ENCODE measurements at regions not wholly inside any gene's neighbourhood (a gene's known extent, or its start where the extent isn't known, plus 50 kb on each side); places are given as distances from the start of the nearest gene placed in this dataset.

DNA sequence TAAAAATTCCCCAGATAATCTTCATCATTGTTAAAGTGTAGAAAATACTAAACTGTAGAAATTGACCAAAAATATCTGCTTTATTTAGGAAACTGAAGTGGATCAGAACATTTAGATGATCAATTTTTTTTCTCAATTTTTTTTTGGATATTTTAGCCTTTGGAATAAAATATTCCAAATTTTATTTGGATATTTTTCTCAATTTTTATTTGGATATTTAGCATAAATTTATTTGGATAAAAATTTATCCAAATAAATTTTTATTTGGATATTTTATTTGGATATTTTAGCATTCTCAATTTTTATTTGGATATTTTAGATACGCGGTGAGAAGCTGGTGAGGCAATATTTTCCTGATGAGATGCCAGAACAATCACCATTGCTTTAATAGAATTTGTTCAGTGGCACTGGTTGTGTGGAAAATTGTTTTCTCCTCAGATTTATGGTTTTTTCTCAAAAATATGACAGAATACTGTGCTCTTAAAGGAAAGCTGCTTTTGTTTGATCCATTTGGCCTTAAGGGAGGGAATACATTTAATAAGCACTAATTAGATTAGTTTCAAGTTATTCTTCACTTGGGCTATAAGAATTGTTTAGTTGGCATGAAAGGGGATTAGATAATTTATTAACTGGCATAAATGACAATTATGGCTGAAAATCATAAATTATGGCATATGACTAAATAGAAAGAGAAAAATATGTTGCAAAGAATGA, 470.1 kb downstream of the MFSD1 start:
- TF ChIP-seq PPARA (CRISPR knock-in tag; IDR thresholded peaks at IDR 0.05; ENCODE audit: borderline replicate concordance) = no peak
- TF ChIP-seq ISL1 (CRISPR knock-in tag; IDR thresholded peaks at IDR 0.05) = peak; percentile 69
- TF ChIP-seq BACH2 (CRISPR knock-in tag; IDR thresholded peaks at IDR 0.05; ENCODE audit: borderline replicate concordance) = no peak
- no peak for ATAC-seq

GRCh38 chr3:159273070-159273469, 471.2 kb downstream of the MFSD1 start:
- TF ChIP-seq TCF4 (CRISPR knock-in tag; IDR thresholded peaks at IDR 0.05; ENCODE audit: borderline replicate concordance) = peak; percentile 21; the same call in 1 of the 2 replicates
- no peak for TF ChIP-seq ISL1 (CRISPR knock-in tag; IDR thresholded peaks at IDR 0.05)
- ATAC-seq = no peak

DNA sequence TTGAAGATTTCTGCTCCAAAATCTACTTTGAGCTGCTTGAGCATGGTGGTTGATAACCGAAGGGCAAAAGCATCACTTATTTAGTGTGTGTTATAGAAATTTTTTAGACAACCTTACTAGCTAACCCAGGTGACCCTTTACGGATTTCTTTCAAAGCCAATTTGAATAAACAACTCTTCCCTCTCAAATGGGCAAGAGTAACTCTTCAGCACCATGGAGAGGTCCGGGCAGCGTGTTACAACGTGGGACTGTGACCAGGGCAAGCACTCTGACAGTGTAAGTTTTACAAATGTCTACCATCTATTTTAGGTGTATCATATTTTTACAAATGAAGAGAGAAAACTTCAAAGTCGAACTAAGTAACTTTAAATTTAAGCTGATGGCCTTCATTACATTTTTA, 471.8 kb downstream of the MFSD1 start:
- no peak for TF ChIP-seq ZNF8 (CRISPR knock-in tag; IDR thresholded peaks at IDR 0.05)
- TF ChIP-seq, protein P1, sequence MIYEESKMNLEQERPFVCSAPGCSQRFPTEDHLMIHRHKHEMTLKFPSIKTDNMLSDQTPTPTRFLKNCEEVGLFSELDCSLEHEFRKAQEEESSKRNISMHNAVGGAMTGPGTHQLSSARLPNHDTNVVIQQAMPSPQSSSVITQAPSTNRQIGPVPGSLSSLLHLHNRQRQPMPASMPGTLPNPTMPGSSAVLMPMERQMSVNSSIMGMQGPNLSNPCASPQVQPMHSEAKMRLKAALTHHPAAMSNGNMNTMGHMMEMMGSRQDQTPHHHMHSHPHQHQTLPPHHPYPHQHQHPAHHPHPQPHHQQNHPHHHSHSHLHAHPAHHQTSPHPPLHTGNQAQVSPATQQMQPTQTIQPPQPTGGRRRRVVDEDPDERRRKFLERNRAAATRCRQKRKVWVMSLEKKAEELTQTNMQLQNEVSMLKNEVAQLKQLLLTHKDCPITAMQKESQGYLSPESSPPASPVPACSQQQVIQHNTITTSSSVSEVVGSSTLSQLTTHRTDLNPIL (CRISPR knock-in tag; IDR thresholded peaks at IDR 0.05; ENCODE audit: low read depth) = no peak
- TF ChIP-seq, protein P2, sequence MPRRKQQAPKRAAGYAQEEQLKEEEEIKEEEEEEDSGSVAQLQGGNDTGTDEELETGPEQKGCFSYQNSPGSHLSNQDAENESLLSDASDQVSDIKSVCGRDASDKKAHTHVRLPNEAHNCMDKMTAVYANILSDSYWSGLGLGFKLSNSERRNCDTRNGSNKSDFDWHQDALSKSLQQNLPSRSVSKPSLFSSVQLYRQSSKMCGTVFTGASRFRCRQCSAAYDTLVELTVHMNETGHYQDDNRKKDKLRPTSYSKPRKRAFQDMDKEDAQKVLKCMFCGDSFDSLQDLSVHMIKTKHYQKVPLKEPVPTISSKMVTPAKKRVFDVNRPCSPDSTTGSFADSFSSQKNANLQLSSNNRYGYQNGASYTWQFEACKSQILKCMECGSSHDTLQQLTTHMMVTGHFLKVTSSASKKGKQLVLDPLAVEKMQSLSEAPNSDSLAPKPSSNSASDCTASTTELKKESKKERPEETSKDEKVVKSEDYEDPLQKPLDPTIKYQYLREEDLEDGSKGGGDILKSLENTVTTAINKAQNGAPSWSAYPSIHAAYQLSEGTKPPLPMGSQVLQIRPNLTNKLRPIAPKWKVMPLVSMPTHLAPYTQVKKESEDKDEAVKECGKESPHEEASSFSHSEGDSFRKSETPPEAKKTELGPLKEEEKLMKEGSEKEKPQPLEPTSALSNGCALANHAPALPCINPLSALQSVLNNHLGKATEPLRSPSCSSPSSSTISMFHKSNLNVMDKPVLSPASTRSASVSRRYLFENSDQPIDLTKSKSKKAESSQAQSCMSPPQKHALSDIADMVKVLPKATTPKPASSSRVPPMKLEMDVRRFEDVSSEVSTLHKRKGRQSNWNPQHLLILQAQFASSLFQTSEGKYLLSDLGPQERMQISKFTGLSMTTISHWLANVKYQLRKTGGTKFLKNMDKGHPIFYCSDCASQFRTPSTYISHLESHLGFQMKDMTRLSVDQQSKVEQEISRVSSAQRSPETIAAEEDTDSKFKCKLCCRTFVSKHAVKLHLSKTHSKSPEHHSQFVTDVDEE (CRISPR knock-in tag; IDR thresholded peaks at IDR 0.05) = 0 out of 2 replicates have a peak, but pooled peaks have one; percentile 37
- peak; percentile 65; the same call in 1 of the 2 replicates for TF ChIP-seq CSDC2 (CRISPR knock-in tag; IDR thresholded peaks at IDR 0.05)
- 0 out of 3 replicates have a peak, but pooled peaks have one; percentile 43 for ATAC-seq

- TF ChIP-seq PPARA (CRISPR knock-in tag; IDR thresholded peaks at IDR 0.05; ENCODE audit: borderline replicate concordance) (no peak), CSDC2 (CRISPR knock-in tag; IDR thresholded peaks at IDR 0.05) (no peak), TCF4 (CRISPR knock-in tag; IDR thresholded peaks at IDR 0.05; ENCODE audit: borderline replicate concordance) (no peak), ZFP3 (CRISPR knock-in tag; IDR thresholded peaks at IDR 0.05) (no peak), ARNTL (CRISPR knock-in tag; IDR thresholded peaks at IDR 0.05; ENCODE audit: borderline replicate concordance, low read depth) (no peak), RARB (CRISPR knock-in tag; IDR thresholded peaks at IDR 0.05) (no peak), ZC3H10 (CRISPR knock-in tag; IDR thresholded peaks at IDR 0.05) (no peak), ZNF8 (CRISPR knock-in tag; IDR thresholded peaks at IDR 0.05) (no peak), TOX (CRISPR knock-in tag; IDR thresholded peaks at IDR 0.05; ENCODE audit: borderline replicate concordance) (no peak), OSR1 (CRISPR knock-in tag; IDR thresholded peaks at IDR 0.05) (no peak), ZFP30 (CRISPR knock-in tag; IDR thresholded peaks at IDR 0.05) (no peak), ISL1 (CRISPR knock-in tag; IDR thresholded peaks at IDR 0.05) (no peak), SNAI2 (CRISPR knock-in tag; IDR thresholded peaks at IDR 0.05) (no peak), ZNF70 (CRISPR knock-in tag; IDR thresholded peaks at IDR 0.05) (no peak), GLIS3 (CRISPR knock-in tag; IDR thresholded peaks at IDR 0.05) (no peak), BACH2 (CRISPR knock-in tag; IDR thresholded peaks at IDR 0.05; ENCODE audit: borderline replicate concordance) (no peak)
- TF ChIP-seq, protein P2 (CRISPR knock-in tag; IDR thresholded peaks at IDR 0.05) = no peak
- TF ChIP-seq, protein P1 (CRISPR knock-in tag; IDR thresholded peaks at IDR 0.05; ENCODE audit: low read depth) = no peak
- TF ChIP-seq, protein P3, sequence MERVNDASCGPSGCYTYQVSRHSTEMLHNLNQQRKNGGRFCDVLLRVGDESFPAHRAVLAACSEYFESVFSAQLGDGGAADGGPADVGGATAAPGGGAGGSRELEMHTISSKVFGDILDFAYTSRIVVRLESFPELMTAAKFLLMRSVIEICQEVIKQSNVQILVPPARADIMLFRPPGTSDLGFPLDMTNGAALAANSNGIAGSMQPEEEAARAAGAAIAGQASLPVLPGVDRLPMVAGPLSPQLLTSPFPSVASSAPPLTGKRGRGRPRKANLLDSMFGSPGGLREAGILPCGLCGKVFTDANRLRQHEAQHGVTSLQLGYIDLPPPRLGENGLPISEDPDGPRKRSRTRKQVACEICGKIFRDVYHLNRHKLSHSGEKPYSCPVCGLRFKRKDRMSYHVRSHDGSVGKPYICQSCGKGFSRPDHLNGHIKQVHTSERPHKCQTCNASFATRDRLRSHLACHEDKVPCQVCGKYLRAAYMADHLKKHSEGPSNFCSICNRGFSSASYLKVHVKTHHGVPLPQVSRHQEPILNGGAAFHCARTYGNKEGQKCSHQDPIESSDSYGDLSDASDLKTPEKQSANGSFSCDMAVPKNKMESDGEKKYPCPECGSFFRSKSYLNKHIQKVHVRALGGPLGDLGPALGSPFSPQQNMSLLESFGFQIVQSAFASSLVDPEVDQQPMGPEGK (CRISPR knock-in tag; IDR thresholded peaks at IDR 0.05; ENCODE audit: borderline replicate concordance) = no peak
- TF ChIP-seq, protein P4, sequence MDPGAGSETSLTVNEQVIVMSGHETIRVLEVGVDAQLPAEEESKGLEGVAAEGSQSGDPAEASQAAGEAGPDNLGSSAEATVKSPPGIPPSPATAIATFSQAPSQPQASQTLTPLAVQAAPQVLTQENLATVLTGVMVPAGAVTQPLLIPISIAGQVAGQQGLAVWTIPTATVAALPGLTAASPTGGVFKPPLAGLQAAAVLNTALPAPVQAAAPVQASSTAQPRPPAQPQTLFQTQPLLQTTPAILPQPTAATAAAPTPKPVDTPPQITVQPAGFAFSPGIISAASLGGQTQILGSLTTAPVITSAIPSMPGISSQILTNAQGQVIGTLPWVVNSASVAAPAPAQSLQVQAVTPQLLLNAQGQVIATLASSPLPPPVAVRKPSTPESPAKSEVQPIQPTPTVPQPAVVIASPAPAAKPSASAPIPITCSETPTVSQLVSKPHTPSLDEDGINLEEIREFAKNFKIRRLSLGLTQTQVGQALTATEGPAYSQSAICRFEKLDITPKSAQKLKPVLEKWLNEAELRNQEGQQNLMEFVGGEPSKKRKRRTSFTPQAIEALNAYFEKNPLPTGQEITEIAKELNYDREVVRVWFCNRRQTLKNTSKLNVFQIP (CRISPR knock-in tag; IDR thresholded peaks at IDR 0.05; ENCODE audit: borderline replicate concordance, low read depth) = no peak
- no peak for ATAC-seq
Measured at GRCh38 chr3:159275741-159276140, 473.9 kb downstream of the MFSD1 start.

Measured in SK-N-SH treated with all-trans-retinoic acid at 6 μM for 48 hours (cell line).